T1000 (cell line): ENCODE measurements at regions not wholly inside any gene's neighbourhood (a gene's known extent, or its start where the extent isn't known, plus 50 kb on each side); places are given as distances from the start of the nearest gene placed in this dataset.
"Not testable (repeated sequence)": the region's sequence is repeated elsewhere in the genome, so short reads cannot be mapped to it uniquely, and the experiment has no call there.

Experiments used
- DNase-seq: peaks from one replicate; lab custom pipeline; 2025; ENCODE audit warnings: mixed read lengths; lab: John Stamatoyannopoulos, UW

DNA sequence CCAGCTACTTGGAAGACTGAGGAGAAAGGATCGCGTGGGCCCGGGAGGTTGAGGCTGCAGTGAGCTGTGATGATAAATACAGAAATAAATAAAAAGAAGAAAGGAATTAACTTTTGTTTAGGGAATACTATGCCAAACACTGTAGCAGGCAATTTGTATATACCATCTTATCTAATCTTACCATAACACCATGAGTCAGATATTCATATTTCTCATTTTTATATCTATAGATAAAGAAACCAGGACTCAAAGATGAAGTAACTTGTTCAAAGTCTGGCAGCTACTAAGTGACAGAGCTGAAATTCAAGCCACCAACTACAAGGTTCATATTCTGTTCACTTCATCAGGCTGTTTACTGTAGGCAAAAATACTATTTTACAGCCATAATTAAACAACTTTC, 119.2 kb upstream of the SLC39A10 start:
- DNase-seq: no peak

DNA sequence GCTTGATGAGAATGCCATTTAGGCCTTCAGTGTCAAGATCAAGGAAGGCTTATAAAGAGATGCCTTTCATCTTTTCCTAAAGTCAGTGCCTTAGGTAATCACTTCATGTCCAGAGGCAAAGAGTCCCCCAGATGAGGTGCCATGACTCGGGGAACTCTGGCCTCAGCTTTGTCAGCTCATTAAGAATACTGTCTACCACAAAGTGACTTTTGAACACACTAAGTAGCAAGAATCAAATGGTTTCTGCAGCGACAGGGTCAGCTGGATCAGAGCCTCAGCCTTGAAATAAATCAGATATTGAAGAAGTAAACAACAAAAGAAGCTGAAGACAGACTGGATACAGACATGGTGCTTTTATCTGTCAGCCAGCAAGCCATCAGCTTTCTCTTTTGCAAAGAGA, 120.1 kb upstream of the SLC39A10 start:
- DNase-seq: no peak

DNA sequence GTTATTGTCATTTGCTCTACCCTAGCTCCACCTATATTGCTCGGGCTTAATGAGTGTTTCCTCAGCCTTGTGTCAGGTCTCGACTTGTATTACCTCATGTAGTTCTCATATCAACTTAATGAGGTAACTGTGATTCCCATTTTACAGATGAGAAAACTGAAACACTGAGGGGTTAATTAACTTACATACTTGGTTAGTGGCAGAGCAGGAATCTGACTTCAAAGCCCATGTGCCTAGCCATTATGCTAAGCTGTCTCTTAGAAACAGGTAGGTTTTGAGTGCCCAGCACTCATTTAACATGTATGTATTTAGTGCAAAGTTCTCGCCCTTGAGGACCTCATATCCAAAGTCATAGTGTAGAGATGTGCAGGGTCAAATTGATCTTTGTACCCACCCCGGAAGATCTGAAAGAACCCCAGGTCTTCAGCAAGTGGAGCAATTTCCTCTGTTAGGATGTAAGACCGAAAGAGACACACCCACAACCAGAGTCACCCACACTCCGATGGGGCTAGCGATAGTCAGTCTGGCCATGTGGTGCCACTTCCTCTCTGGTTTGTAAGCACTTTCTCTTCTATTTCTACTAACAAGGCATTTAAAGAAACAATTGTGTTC, 121.0 kb upstream of the SLC39A10 start:
- no peak for DNase-seq

DNA sequence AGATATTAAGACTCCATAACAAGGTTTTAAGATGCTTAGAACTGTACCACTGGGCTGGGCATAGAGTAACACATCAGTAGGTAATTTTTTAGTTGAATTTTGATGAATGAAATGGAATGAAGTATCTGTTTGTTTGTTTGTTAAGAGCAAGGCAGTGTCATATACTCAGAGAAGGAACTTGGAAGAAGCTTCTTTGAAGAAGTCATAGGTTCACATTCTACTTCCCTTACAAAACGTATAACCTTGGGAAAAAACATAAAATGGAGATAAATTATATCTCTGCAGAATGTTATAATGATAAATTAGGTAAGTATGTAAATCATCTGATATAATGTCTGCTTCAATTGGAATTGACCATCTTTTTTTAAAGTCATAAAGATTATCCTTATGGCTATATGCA, 122.1 kb upstream of the SLC39A10 start:
- DNase-seq: no peak

DNA sequence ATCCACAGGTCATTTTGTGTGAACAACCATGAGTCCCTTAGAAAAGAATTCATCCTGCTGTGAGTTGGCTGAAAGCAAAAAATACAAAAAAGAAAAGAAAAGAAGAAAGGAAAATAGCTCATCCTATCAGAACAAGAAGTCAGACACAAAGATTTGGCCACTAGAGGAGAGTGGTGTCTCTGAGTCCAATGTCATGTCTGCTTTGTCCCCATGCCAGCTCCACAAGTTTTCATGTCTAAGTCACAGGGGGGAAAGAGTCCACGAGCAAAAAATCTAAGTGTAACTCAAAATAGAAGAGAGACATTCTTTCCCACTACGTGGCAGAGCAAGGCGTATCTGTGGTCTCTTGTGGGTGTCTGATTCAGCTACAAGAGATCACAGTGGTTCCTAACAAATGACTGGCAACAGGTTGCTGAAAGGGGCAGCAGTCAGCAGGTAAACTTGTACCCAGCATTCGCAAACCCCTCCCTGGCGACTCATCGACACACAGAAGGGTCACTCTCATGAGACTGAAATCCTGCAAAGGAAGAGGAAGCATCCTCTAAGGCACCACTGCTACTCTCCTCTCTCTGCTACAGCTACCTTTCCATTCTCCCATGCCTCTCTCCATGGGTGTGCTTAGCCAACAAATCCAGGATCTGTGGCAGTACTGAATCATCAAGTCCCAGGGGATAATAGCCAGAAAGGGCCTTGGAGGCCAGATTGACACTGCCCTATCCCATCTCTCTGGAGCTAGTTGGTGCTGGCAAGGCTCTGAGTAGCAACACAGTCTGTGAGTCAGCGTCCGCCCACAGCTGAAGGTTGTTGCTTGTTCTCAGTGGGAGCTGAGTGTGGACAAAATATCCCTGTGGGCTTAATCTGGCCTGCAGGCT, 123.0 kb upstream of the SLC39A10 start:
- peak; percentile 73 for DNase-seq

DNA sequence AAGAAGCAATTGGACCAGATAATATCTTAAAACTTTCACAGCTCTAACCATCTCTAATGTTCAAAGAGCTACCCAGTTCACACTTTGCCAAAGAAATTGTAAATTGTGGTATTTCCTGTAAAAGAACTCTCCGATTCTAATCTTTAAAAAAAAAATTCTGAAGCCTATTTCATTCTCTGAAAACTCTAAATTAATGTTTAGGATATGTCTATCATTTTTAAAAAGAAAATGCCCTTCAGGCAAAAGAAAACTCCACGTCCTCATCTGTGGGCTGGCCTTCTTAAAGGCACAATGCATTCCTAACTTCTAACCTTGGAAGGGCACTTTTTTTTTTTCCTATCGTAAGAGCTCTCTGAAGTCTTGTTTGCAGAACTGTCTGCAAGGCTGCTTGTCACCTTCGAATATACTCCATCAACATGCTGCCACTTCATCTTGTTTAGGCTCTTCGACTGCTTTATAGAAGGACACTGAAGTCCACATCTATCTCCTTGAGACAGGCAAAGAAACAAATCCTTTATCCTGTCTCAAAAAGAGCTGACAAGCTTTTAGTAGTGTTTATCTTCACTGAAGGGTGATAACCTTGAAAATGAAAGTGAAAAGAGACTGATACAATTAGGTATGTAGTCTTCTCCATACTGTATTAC, 124.3 kb upstream of the SLC39A10 start:
- no peak for DNase-seq

DNA sequence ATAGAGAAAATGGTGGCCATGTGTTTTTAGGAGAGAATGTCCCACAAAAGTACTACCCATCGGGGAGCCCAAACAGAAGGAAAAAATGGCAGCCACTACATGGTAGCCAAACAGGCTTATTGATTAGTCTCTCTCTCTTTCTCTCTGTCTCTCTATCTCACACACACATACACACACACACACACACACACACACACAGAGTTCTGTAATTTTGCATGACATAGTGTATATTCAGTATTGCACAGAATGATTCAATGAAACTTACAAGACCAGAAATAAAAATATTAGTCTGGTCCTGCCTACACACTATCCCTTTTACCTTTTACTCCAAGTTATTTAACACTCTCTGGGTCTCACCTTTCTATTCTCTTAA, 124.8 kb upstream of the SLC39A10 start:
- no peak for DNase-seq

DNA sequence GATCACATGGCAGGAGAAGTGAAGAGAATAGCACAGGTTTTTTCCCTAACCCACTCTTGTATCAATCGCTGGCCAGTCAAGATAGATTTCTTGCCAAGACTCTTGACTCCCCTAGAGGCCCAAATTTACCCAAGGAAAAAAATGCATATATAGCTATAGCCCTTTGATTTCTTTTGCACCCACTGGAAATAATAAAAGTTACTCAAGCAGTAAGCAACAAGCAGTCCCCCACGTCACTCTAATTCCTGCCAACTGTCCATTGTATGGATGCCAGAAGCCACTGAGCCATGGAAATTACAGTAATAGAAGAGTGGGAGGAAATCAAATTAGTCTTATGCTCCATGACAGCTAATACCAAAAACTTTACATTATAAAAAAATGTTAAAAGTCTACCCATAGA, 125.3 kb upstream of the SLC39A10 start:
- no peak for DNase-seq

DNA sequence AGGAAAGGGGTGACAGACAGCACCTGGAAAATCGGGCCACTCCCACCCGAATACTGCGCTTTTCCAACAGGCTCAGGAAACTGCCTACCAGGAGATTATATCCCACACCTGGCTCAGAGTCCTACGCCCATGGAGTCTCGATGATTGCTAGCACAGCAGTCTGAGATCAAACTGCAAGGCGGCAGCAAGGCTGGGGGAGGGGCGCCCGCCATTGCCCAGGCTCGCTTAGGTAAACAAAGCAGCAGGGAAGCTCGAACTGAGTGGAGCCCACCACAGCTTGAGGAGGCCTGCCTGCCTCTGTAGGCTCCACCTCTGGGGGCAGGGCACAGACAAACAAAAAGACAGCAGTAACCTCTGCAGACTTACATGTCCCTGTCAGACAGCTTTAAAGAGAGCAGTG, 133.8 kb upstream of the SLC39A10 start:
- not testable (repeated sequence) for DNase-seq

DNA sequence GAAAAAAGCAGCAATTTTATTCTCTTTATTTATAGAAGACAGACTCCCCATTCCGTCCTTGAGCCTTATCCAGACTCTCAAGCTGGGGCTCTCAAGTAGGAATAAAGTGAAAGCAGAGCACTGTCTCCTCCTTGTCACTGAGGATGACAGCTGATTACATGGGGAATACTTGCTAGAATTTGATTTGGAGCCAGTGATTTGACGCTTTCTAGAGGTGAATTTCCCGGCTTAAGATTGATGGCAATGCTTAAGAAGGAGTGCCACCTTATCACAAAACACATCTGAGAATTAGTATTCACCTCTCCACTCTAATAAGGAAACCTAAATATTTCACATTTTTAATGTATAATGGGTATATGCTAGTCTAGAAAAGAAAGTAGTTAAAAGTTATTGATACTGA, 135.4 kb upstream of the SLC39A10 start:
- DNase-seq: no peak

DNA sequence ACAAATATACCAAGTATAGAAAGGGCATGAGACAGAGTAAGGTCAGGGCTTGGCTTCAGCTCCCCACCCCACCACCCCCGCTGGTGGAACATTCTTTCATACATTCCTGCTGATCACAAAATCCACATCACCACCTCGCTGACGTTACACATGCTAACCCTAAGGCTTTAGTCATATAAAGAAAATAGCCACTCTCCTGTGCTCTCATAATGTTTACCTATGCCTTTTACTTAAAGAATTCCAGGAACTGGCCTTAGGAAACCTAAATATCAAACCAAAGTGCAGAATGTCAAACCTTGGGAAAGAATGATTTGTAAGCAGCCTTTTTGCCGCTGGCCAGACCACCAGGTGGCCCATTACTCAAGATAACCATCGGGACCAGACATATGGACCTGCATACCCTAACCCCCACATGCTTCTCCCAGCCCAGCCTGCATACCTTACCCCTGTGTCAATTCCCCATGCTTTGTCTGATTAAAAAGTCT, 136.3 kb upstream of the SLC39A10 start:
- peak; percentile 59 for DNase-seq

DNA sequence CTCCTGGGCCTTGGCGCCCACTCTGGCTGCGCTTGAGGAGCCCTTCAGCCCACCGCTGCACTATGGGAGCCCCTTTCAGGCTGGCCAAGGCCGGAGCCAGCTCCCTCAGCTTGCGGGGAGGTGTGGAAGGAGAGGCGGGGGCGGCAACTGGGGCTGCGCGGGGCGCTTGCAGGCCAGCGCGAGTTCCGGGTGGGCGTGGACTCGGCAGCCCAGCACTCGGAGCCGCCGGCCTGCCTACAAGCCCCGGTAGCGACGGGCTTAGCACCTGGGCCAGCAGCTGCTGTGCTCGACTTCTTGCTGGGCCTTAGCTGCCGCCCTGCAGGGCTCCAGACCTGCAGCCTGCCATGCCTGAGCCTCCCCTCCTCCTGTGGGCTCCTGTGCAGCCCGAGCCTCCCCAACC, 141.5 kb upstream of the SLC39A10 start:
- no peak for DNase-seq

DNA sequence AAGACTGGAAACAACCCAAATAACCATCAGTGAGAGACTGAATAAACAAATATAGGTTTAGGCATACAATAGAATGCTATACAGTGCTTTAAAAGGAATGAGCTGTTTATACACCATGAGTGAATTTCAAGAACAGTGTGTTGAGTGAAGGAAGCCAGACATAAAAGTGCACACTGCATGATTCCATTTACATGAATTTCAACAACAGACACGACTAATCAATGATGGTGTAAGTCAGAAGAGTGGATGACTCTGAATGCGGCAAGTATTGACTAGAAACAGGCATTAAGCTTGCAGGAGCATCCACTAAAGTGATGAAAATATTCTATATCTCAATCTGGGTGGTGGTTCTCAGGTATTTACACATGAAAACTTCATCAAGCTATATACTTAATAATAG, 142.7 kb upstream of the SLC39A10 start:
- DNase-seq: no peak

DNA sequence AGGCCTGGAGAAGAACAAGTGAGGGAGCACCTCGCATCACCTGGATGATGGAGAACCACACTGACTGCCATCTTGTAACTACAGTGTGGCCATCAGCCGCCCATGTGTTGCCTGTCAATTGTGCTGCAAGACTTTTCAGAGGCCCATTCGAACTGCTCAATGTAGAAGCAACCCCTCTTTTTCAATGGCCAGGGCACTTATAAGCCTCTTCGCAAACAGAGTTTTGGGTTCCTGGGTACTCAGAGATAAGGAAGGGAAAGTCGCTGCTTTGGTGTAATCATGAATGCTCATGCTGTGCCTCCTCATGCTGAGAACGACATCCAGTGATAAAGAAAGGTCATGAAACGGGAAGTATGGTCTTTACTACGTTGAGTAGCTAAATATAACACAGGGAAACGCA, 143.9 kb upstream of the SLC39A10 start:
- no peak for DNase-seq

DNA sequence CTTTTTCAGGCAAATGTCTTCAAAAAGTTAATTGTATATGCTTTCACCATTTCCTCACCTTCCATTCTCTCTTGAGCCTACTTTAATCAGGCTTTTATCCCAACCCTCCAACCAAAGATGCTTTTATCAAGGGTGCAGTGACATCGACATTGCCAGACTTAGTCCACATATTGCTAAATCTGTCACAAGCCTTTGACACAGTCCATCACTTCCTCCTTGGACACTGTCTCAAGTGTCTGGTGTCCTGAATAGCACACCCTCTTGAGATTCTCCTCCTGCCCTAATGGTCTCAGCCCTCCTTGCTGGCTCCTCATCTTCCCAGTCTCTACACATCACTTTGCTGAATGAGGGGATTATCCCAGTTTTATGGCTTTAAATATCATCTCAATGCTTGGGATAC, 147.5 kb upstream of the SLC39A10 start:
- no peak for DNase-seq

DNA sequence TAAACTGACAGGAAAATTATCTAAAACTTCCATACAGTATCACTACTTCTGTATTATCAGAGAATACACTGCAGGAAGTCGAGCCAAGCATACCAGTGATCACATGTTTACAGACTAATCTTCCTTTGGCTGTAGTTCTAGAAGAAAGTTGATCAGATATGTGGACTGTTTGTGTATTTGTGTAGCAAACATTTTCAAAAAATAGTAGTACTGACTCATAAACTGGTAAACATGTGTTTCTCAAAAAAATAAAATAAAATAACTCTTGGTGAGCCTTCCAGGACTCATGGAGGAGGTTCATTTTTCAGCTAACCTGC, 148.9 kb upstream of the SLC39A10 start:
- no peak for DNase-seq

DNA sequence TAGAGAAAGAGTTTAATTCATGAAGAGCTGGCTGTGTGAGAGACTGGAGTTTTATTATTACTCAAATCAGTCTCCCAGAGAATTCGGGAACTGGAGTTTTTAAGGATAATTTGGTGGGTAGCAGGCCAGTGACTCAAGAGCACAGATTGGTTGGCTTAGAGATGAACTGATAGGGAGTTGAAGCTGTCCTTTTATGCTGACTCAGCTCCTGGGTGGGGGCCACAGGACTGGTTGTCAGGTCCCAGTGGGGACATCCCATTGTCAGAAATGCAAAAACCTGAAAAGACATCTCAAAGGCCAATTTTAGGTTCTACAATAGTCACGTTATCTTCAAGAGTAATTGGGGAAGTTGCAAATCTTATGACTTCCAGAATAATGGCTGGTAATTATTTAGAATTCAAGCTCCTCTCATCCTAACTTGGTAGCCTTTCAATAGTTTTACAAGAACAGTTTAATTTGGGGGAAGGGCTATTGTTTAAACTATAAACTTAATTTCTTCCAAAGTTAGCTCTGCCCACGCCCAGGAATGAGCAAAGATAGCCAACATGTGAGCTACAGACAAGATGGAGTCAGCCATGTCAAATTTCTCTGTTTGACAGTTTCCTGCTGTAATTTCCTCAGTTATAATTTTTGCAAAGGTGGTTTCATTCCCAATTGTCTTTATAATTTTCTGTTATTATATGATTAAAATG, 149.4 kb upstream of the SLC39A10 start:
- no peak for DNase-seq

DNA sequence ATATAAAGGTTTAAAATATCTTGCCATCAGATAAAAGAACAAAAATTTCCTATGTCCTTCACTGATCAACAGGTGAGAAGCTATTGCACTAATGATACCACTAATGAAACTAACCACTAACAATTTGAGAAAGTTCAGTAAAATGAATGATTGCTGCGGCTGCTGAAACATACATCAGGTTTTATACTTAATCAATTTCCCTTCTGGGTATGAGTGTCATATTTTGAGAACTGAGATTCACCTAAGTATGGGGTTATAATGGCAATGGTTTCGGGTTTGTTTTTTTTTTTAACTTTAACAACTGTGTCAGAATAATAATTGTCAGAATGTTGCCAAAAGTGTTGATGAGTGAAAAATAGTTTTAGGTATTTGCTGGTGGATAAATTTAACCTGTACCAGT, 151.3 kb upstream of the SLC39A10 start:
- no peak for DNase-seq

DNA sequence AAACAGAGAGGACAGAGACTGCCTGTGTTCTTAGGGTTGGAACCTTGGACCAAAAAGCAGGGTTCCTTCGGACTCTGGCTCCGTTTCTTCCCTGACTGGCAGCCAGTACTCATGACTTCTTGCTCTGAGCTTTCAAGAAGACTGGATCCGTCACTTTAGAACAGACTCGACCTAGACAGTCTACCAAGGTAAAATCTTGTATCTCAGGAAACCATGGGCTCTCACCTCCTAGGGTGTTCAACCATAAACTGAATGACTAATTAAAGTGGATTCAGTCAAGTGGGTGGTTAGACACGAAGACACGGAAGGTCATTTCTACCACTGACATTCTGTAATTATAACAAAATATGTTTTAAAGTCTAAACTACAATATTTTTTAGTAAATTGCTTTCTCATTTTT, 153.8 kb upstream of the SLC39A10 start:
- no peak for DNase-seq

DNA sequence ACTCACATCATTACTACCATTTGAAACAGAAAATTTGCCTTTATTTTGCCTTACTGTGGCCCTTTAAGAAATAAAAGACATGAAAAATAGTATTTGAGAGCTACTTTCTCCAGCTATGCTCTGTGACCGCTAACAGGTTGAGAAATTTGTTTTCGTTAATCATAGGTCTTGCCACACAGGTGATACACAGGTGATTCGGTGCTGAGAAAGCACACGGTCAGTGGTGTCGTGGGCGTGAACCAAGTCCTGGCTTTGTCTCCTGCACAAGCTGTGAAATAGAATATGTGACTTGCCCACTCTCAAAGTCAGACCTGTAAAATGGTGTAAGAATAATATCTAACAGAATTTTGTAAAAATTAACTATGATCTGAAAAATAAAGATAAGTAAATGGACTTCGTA, 155.3 kb upstream of the SLC39A10 start:
- DNase-seq: no peak

DNA sequence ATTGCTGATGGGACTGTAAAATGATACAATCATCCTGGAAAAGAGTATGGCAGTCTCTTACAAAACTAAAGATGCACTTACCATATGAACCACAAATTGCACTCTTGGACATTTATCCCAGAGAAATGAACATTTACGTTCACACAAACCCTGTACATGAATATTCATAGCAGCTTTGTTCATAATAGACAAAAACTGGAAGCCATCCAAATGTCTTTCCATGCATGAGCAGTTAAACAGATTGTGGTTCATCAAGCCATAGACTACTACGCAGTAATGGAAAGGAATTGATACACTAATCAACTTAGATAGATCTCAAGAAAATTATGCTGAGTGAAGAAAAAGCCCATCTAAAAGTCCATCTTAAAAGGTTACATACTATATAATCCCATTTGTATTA, 156.1 kb upstream of the SLC39A10 start:
- DNase-seq: no peak

DNA sequence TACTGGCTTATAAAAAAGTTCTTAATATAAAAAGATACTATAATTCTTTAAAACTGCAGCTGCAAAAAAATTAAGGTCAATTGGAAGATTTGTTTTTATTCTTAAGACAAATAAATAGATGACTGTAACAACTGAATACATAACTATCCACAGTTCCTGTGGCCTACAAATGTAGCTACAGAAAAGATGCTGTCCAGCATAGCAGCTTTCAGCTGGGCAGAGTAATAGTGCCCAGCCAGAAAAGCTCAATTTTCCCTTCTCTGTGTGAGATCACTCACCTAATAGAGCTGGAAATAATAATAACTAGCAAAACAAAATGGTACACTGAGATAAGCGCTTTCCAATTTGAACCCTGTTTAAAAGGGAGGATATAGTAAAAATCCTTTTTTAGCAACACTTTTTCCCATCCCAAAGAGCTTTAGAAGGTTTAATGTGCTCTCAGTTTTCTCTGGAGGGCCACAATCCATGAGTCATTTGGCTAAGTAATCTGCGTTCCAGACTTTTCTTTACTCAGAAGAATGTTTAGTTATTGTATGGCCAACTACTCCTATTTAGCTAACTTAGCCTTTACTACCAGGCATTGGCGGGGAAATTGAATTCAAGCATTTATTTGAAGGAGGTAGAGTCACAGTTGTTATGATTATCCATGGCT, 158.1 kb upstream of the SLC39A10 start:
- DNase-seq: no peak
